Gastroesophageal sphincter (tissue), 3 donors: ENCODE measurements at regions not wholly inside any gene's neighbourhood (a gene's known extent, or its start where the extent isn't known, plus 50 kb on each side); places are given as distances from the start of the nearest gene placed in this dataset.

ENCODE experiments used
- POLR2A ChIP-seq, 2 donors: fragments of 450-650 bp; IDR thresholded peaks; one replicate each; pipeline ENCODE4 v1.6.1; 2017; ENCODE audit warnings: antibody characterized with exemption in 2 of 2, mild to moderate bottlenecking in 2 of 2, moderate library complexity in 1 of 2
- TF ChIP-seq, protein P1 (sequence below), 4 experiments: fragments of 200-600 bp in 2 of 4; fragments of 450-650 bp in 2 of 4; sonication (generic) in 1 of 4; IDR thresholded peaks; one replicate each; pipeline ENCODE4 v1.5.1; 2017 to 2019; ENCODE audit warnings: antibody characterized with exemption in 4 of 4, mild to moderate bottlenecking in 2 of 4, moderate library complexity in 2 of 4

DNA sequence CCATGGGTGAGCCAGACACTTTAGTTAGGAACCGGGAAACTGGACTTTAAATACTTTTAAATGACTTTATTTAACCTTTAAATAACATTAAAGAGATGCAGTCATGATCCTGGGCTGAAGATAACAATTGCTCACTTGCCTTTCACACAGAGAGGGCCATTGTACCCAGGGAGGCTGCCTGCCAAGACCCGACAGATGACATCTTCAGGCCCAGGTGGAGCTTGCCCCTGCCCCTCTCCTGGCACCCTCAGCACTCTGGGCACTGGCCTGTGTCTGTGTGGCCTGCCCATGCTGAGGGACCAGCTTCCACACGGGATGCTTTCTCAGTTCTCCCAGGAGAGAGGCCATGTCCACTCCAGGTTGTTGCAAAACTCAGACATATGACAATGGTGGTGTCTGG, 216.4 kb upstream of the MYT1L start:
- TF ChIP-seq POLR2A (IDR thresholded peaks at IDR 0.05), result no peak
- TF ChIP-seq, protein P1, sequence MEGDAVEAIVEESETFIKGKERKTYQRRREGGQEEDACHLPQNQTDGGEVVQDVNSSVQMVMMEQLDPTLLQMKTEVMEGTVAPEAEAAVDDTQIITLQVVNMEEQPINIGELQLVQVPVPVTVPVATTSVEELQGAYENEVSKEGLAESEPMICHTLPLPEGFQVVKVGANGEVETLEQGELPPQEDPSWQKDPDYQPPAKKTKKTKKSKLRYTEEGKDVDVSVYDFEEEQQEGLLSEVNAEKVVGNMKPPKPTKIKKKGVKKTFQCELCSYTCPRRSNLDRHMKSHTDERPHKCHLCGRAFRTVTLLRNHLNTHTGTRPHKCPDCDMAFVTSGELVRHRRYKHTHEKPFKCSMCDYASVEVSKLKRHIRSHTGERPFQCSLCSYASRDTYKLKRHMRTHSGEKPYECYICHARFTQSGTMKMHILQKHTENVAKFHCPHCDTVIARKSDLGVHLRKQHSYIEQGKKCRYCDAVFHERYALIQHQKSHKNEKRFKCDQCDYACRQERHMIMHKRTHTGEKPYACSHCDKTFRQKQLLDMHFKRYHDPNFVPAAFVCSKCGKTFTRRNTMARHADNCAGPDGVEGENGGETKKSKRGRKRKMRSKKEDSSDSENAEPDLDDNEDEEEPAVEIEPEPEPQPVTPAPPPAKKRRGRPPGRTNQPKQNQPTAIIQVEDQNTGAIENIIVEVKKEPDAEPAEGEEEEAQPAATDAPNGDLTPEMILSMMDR (IDR thresholded peaks at IDR 0.05), result no peak
